ENCODE measurements at regions not wholly inside any gene's neighbourhood (a gene's known extent, or its start where the extent isn't known, plus 50 kb on each side); places are given as distances from the start of the nearest gene placed in this dataset.

- no peak for TF ChIP-seq CTCF (IDR thresholded peaks at IDR 0.05; ENCODE audit: low read depth, low read length)
- H3K4me3 ChIP-seq (ENCODE audit: low read depth, low read length) = no peak overlapping the region
Observed at GRCh38 chr15:38614621-38615020, 50.0 kb upstream of the RASGRP1 start.

DNA sequence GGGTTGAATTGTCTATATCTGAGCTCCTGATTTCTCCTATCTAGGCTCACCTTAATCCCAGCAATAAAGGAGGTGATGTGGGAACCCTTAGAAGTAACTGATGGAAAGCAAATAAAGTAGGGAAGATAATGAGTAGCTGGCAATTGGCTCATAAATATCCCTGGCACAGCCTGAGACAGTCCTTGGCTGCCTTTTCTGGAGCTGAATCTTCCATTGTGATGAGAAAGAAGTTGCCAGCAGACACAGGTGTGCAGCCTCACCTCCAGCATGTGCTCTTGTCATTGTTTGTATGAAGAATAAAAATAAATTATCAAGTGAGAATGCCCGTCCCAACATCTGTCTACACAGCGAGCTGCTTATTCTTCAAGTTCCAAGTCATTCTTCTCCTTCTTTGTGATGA lies 53.2 kb upstream of the RASGRP1 start:
- TF ChIP-seq CTCF (IDR thresholded peaks at IDR 0.05; ENCODE audit: low read depth, low read length) = no peak
- H3K4me3 ChIP-seq (ENCODE audit: low read depth, low read length) = no peak overlapping the region

- TF ChIP-seq CTCF (IDR thresholded peaks at IDR 0.05; ENCODE audit: low read depth, low read length) = no peak
- no peak overlapping the region for H3K4me3 ChIP-seq (ENCODE audit: low read depth, low read length)
Observed at GRCh38 chr15:38618242-38618955, 53.8 kb upstream of the RASGRP1 start.

DNA sequence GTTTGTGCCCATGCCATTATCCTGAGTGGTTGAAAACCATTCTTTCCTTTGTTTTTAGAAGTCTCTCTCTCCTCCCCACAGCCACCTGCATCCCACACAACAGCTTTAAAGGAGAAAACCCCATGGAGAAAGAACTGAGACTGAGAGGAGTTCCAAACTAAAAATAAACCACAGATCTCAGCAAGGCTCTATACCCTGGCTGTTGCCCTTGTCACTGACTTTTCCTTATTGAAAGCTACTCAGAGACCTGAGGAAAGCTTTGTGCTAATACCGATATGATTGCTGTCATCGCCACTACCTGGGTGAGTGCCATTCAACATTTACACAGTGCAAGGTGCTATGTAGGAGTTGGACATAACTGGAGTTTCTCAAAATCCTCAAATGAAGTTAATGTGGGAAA lies 55.5 kb upstream of the RASGRP1 start:
- TF ChIP-seq CTCF (IDR thresholded peaks at IDR 0.05; ENCODE audit: low read depth, low read length) = no peak

DNA sequence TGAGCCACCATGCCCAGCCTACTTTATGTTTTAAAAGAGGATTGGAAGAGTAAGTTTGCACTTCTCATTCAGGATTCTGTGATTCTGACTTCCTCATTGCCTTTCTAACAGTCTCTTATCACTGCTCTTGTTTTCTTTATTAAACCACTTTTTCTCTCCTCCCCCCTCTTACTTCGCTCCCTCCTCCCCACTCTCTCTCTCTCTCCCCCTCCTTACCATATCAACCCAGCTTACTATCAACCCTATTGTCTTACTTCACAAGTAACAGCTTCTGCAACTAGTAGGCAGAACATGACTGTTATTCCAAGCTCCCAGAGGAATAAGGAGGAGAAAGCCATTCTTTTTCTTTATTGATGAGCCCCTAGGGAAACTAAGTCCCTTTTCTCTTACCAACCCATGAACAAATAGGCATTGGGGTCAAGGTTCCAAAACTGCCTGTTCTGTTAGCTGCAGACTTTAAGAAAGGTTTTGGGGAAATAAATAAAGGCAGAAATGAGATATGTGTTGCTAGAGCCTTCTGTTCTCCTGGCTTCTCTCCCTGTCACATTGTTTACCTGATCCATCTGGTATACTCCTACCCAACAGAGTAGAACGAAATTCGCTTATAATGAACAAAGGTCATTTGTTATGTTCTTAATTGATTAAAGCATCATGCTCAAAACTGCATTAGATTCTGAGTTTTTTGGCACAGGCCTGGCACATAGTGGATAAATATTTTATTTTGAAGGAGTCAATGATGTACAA lies 56.4 kb upstream of the RASGRP1 start:
- TF ChIP-seq CTCF (IDR thresholded peaks at IDR 0.05; ENCODE audit: low read depth, low read length) = no peak
- no peak overlapping the region for H3K4me3 ChIP-seq (ENCODE audit: low read depth, low read length)

More for the DNA sequence above, 55.5 kb upstream of the RASGRP1 start:
- H3K4me3 ChIP-seq (ENCODE audit: low read depth, low read length) = no peak overlapping the region

GRCh38 chr15:38622304-38622703 lies 57.7 kb upstream of the RASGRP1 start:
- no peak for TF ChIP-seq CTCF (IDR thresholded peaks at IDR 0.05; ENCODE audit: low read depth, low read length)
- no peak overlapping the region for H3K4me3 ChIP-seq (ENCODE audit: low read depth, low read length)

DNA sequence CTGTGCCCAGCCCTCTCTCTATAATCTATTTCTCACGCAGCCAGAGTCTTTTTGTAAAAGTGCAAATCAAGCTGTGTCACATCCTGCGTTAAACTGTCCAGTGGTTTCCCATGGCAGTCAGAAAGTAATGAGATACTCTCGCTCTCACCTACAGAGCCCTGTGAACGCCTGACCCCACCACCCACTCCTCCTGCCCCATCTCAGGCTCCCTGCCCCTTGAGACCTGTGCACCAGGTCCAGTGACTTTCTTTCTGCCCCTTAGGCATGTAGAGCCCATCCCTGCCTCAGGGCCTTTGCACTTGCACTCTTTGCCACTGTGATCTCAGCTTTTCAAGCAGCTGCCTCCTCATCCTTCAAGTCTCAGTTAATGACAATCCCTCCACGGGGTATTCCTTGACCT lies 58.3 kb upstream of the RASGRP1 start:
- no peak for TF ChIP-seq CTCF (IDR thresholded peaks at IDR 0.05; ENCODE audit: low read depth, low read length)
- H3K4me3 ChIP-seq (ENCODE audit: low read depth, low read length) = no peak overlapping the region

Measured in WI38 (cell line).